Mesenchymal stem cell (in vitro differentiated cells and primary cell): ENCODE measurements at regions not wholly inside any gene's neighbourhood (a gene's known extent, or its start where the extent isn't known, plus 50 kb on each side); places are given as distances from the start of the nearest gene placed in this dataset.
A peak's percentile ranks its signal among the peaks of the same experiment; 100 is the strongest.

Experiments used
- DNase-seq: peaks from one replicate; pipeline ENCODE4 v3.0.0-alpha.2; 2013
- H2AFZ ChIP-seq: one replicate; pipeline ENCODE4 v1.6.1; 2013; ENCODE audit warnings: low read depth, mild to moderate bottlenecking, control low read depth, inconsistent platforms, low read length, moderate library complexity
- H2AK5ac ChIP-seq: 2 replicates; pipeline ENCODE4 v1.6.1; 2013; ENCODE audit warnings: low read length, moderate library complexity, mild to moderate bottlenecking, inconsistent platforms; ENCODE audit not compliant: severe bottlenecking
- H2BK120ac ChIP-seq: one replicate; pipeline ENCODE4 v1.6.1; 2013; ENCODE audit warnings: low read depth, mild to moderate bottlenecking, inconsistent platforms, low read length, moderate library complexity
- H2BK12ac ChIP-seq, 2 experiments: one replicate each; pipeline ENCODE4 v1.6.1; 2013; ENCODE audit warnings: inconsistent platforms in 2 of 2, low read length in 2 of 2, mild to moderate bottlenecking in 2 of 2, moderate library complexity in 2 of 2, control low read depth in 1 of 2
- H2BK15ac ChIP-seq: one replicate; pipeline ENCODE4 v1.6.1; 2013; ENCODE audit warnings: mild to moderate bottlenecking, low read depth, inconsistent platforms; ENCODE audit not compliant: poor library complexity, severe bottlenecking
- H2BK5ac ChIP-seq: 2 replicates; pipeline ENCODE4 v1.6.1; 2013; ENCODE audit warnings: low read depth, mild to moderate bottlenecking, low read length, control low read depth, inconsistent platforms; ENCODE audit not compliant: poor library complexity, severe bottlenecking
- H3K14ac ChIP-seq, 2 experiments: one replicate each; pipeline ENCODE4 v1.6.1; 2013; ENCODE audit warnings: inconsistent platforms in 2 of 2, low read length in 2 of 2, control low read depth in 1 of 2, mild to moderate bottlenecking in 1 of 2, moderate library complexity in 1 of 2
- H3K18ac ChIP-seq, 2 experiments: one replicate each; pipeline ENCODE4 v1.6.1; 2013; ENCODE audit warnings: inconsistent platforms in 2 of 2, low read length in 2 of 2, control low read depth in 1 of 2, low read depth in 1 of 2, mild to moderate bottlenecking in 1 of 2
- H3K23ac ChIP-seq, 2 experiments: one replicate each; pipeline ENCODE4 v1.6.1; 2013; ENCODE audit warnings: inconsistent platforms in 2 of 2, low read length in 2 of 2, mild to moderate bottlenecking in 2 of 2, moderate library complexity in 2 of 2, control low read depth in 1 of 2
- H3K27ac ChIP-seq: 2 replicates; pipeline ENCODE4 v1.5.1; 2013; ENCODE audit warnings: mild to moderate bottlenecking, moderate library complexity, low read length, control low read depth, inconsistent platforms; ENCODE audit not compliant: poor library complexity, severe bottlenecking
- H3K27me3 ChIP-seq, 2 experiments: 2 replicates each; pipeline versions ENCODE4 v1.6.1 to v1.7.0; 2013; ENCODE audit warnings: low read length in 2 of 2, mild to moderate bottlenecking in 2 of 2, moderate library complexity in 2 of 2, control low read depth in 1 of 2, inconsistent platforms in 1 of 2; ENCODE audit not compliant: control insufficient read depth in 1 of 2, insufficient read depth in 1 of 2
- H3K36me3 ChIP-seq, 2 experiments: 2 replicates each; pipeline versions ENCODE4 v1.6.1 to v1.7.0; 2013; ENCODE audit warnings: low read length in 2 of 2, control low read depth in 1 of 2, inconsistent platforms in 1 of 2, low read depth in 1 of 2, mild to moderate bottlenecking in 1 of 2; ENCODE audit not compliant: insufficient read depth in 2 of 2, control insufficient read depth in 1 of 2
- H3K4ac ChIP-seq, 2 experiments: one replicate each; pipeline ENCODE4 v1.6.1; 2013; ENCODE audit warnings: inconsistent platforms in 2 of 2, low read length in 2 of 2, mild to moderate bottlenecking in 2 of 2, moderate library complexity in 2 of 2, control low read depth in 1 of 2, low read depth in 1 of 2
- H3K4me1 ChIP-seq: 2 replicates; pipeline ENCODE4 v1.6.1; 2013; ENCODE audit warnings: low read depth, low read length, control low read depth; ENCODE audit not compliant: control insufficient read depth, insufficient read depth
- H3K4me2 ChIP-seq: 2 replicates; pipeline ENCODE4 v1.6.1; 2013; ENCODE audit warnings: low read length, mild to moderate bottlenecking, inconsistent platforms; ENCODE audit not compliant: poor library complexity, severe bottlenecking
- H3K4me3 ChIP-seq, 2 experiments: 2 replicates each; pipeline versions ENCODE4 v1.5.1 to v1.7.0; 2013; ENCODE audit warnings: low read length in 2 of 2, mild to moderate bottlenecking in 2 of 2, control low read depth in 1 of 2, low read depth in 1 of 2; ENCODE audit not compliant: insufficient read depth in 1 of 2
- H3K79me1 ChIP-seq: replicated peaks from 2 replicates; pipeline ENCODE4 v1.6.1; 2013; ENCODE audit warnings: mild to moderate bottlenecking, control low read depth, low read length, inconsistent platforms; ENCODE audit not compliant: poor library complexity, severe bottlenecking
- H3K9ac ChIP-seq: 2 replicates; pipeline ENCODE4 v1.7.0; 2013; ENCODE audit warnings: mild to moderate bottlenecking, low read length, moderate library complexity
- H3K9me3 ChIP-seq: 2 replicates; pipeline ENCODE4 v1.7.0; 2013; ENCODE audit warnings: mild to moderate bottlenecking, low read length; ENCODE audit not compliant: control insufficient read depth
- H4K8ac ChIP-seq: one replicate; pipeline ENCODE4 v1.6.1; 2013; ENCODE audit warnings: inconsistent platforms, mild to moderate bottlenecking, low read length, moderate library complexity
- H4K91ac ChIP-seq: one replicate; pipeline ENCODE4 v1.6.1; 2013; ENCODE audit warnings: mild to moderate bottlenecking, low read length, inconsistent platforms
- WGBS: methylation state at CpG from one replicate; pipeline ENCODE4 v1.1.7; 2013; ENCODE audit warnings: mixed read lengths; 5-methylcytosine and 5-hydroxymethylcytosine counted together

DNA sequence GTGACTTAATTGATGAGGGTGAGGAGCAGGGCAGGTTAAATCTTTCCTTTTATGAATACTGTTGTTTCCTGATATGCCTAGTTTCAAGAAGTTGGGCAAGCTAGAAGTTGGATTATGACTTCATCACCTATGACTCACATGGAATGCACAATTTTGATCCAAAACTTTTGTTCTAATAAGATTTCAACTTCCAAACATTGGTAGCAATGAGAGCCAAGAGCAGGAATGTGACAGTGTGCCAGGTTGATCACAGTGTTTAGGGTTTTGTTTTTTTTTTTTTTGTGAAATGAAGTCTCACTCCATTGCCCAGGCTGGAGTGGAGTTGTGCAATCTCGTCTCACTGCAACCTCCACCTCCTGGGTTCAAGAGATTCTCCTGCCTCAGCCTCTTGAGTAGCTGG lies 349.4 kb downstream of the DUSP10 start:
- WGBS, result no CpG with 5 or more reads among the region's 1 CpG
- no peak overlapping the region for H4K8ac ChIP-seq
- H2BK120ac ChIP-seq, result no peak overlapping the region
- H3K14ac ChIP-seq, result no peak overlapping the region
- peak; percentile 6 for DNase-seq
- no peak overlapping the region for H3K18ac ChIP-seq
- no peak overlapping the region for H3K23ac ChIP-seq
- H3K36me3 ChIP-seq, result no peaks in the 10 kb centered on the region
- no peak overlapping the region for H3K4me3 ChIP-seq
- H3K4ac ChIP-seq, result no peak overlapping the region
- H4K91ac ChIP-seq, result no peak overlapping the region
- H3K27ac ChIP-seq, result no peak overlapping the region
- H3K79me1 ChIP-seq, result no peaks in the 10 kb centered on the region
- no peak overlapping the region for H2BK15ac ChIP-seq
- H2AFZ ChIP-seq, result no peak overlapping the region
- no peak overlapping the region for H2AK5ac ChIP-seq
- H3K4me1 ChIP-seq, result no peaks in the 10 kb centered on the region
- H3K4me2 ChIP-seq, result no peak overlapping the region
- H2BK12ac ChIP-seq, result no peak overlapping the region
- H3K27me3 ChIP-seq, result no peaks in the 10 kb centered on the region
- H2BK5ac ChIP-seq, result no peak overlapping the region
- H3K9ac ChIP-seq, result peak overlapping the region; percentile 13
- peaks cover 8% of the 10 kb centered on the region for H3K9me3 ChIP-seq

DNA sequence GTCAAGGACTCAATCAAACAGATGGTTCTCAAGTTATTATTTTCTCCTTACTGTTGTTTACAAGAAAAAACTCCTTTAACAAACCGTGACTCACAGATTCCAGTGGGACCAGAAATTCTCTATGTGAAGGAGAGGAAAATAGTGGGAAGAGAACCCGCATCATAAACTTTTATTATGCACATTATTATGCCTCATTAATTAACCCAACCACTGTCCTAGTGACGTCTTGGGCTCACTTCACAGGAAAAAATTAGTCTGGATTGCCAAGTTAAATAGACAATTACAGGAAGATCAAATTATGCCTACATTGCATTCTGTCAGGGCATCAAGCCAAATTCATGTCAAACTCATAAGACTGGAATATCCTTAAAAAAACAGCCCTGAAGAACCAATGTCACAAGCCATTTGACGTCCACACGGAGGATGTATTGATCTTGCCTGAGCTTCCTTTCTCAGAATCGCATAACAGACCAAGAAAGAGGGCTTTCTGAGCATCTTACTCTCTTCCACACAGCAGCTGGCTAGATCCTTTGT lies 347.8 kb downstream of the DUSP10 start:
- peak overlapping the region in 1 of 2 experiments; percentile 49 for H2BK12ac ChIP-seq
- H3K36me3 ChIP-seq, result no peaks in the 10 kb centered on the region
- H2BK120ac ChIP-seq, result no peak overlapping the region
- WGBS, result 81% methylated on average over 4 of the region's 6 CpGs
- H3K27me3 ChIP-seq, result no peaks in the 10 kb centered on the region
- peak; percentile 77 for DNase-seq
- H3K79me1 ChIP-seq, result no peaks in the 10 kb centered on the region
- no peak overlapping the region for H3K4me2 ChIP-seq
- H3K18ac ChIP-seq, result no peak overlapping the region
- H3K27ac ChIP-seq, result no peak overlapping the region
- no peak overlapping the region for H2AK5ac ChIP-seq
- no peak overlapping the region for H2AFZ ChIP-seq
- H3K4ac ChIP-seq, result no peak overlapping the region
- H3K23ac ChIP-seq, result no peak overlapping the region
- H2BK15ac ChIP-seq, result no peak overlapping the region
- peaks cover 13% of the 10 kb centered on the region for H3K9me3 ChIP-seq
- H3K4me1 ChIP-seq, result peaks cover 2% of the 10 kb centered on the region
- H4K91ac ChIP-seq, result no peak overlapping the region
- no peak overlapping the region for H3K14ac ChIP-seq
- no peak overlapping the region for H2BK5ac ChIP-seq
- H4K8ac ChIP-seq, result no peak overlapping the region
- H3K9ac ChIP-seq, result peak overlapping the region; percentile 33
- H3K4me3 ChIP-seq, result no peak overlapping the region

DNA sequence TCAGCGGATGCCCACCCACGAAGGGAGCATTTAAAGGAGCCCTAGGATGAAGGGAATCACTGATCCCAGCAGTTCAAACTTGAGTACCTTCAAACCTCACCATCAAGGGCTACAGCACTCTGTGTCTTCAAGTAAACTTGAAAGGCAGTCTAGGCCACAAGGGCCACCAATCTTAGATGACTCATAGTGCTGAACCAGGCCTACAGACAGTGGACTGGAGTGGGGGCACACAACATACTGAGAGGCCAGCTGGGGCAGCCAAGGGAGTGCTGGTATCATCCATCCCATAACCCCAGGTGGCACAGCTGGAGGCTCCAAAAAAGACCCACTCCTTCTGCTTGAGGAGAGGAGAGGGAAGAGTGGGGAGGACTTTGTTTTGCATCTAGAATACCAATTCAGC lies 345.4 kb downstream of the DUSP10 start:
- Histone ChIP-seq H3K4me2 (no peak overlapping the region), H3K4me3 (no peak overlapping the region), H3K27ac (no peak overlapping the region), H3K18ac (peak overlapping the region in 1 of 2 experiments; percentile 5), H4K91ac (no peak overlapping the region), H3K4me1 (peaks cover 2% of the 10 kb centered on the region), H2BK12ac (no peak overlapping the region), H4K8ac (no peak overlapping the region), H2AFZ (no peak overlapping the region), H3K23ac (no peak overlapping the region), H2AK5ac (no peak overlapping the region), H2BK5ac (no peak overlapping the region), H3K4ac (no peak overlapping the region), H3K79me1 (no peaks in the 10 kb centered on the region), H3K9ac (no peak overlapping the region), H2BK120ac (no peak overlapping the region), H3K27me3 (no peaks in the 10 kb centered on the region), H2BK15ac (no peak overlapping the region), H3K14ac (no peak overlapping the region), H3K36me3 (no peaks in the 10 kb centered on the region), H3K9me3 (peaks cover 19% of the 10 kb centered on the region)
- WGBS, result 94% methylated on average over 2 of the region's 2 CpGs
- DNase-seq, result peak; percentile 8

DNA sequence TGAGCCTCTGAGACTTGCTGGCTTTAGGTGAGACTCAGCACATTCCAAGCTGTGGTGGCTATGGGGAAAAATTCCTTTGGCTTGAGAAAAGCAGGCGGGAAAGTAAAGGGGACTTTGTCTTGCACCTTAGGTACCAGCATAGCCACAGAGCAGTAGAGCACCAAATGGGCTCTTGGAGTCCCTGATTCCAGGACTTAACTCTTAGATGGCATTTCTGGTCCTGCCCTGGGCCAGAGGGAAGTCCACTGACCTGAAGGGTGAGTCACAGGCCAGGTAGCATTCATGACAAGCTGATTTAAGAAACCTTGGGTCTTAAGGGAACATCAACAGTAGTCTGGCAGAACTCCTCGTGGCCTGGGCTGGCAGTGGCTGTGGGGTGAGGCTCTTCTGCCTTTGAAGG lies 344.7 kb downstream of the DUSP10 start:
- no peak overlapping the region for H4K8ac ChIP-seq
- H2BK120ac ChIP-seq, result no peak overlapping the region
- H2BK15ac ChIP-seq, result no peak overlapping the region
- H3K79me1 ChIP-seq, result no peaks in the 10 kb centered on the region
- no peak overlapping the region for H3K4me3 ChIP-seq
- H3K4me1 ChIP-seq, result peaks cover 2% of the 10 kb centered on the region
- H3K27me3 ChIP-seq, result no peaks in the 10 kb centered on the region
- no peak for DNase-seq
- no peaks in the 10 kb centered on the region for H3K36me3 ChIP-seq
- no peak overlapping the region for H3K18ac ChIP-seq
- 67% methylated on average over 2 of the region's 2 CpGs for WGBS
- H3K4me2 ChIP-seq, result no peak overlapping the region
- no peak overlapping the region for H3K23ac ChIP-seq
- H3K9ac ChIP-seq, result no peak overlapping the region
- no peak overlapping the region for H2AFZ ChIP-seq
- no peak overlapping the region for H3K14ac ChIP-seq
- H3K9me3 ChIP-seq, result peaks cover 19% of the 10 kb centered on the region
- H2BK12ac ChIP-seq, result no peak overlapping the region
- no peak overlapping the region for H2BK5ac ChIP-seq
- no peak overlapping the region for H3K27ac ChIP-seq
- H3K4ac ChIP-seq, result no peak overlapping the region
- no peak overlapping the region for H2AK5ac ChIP-seq
- no peak overlapping the region for H4K91ac ChIP-seq
